ENCODE measurements at regions not wholly inside any gene's neighbourhood (a gene's known extent, or its start where the extent isn't known, plus 50 kb on each side); places are given as distances from the start of the nearest gene placed in this dataset.
"Not testable (repeated sequence)": the region's sequence is repeated elsewhere in the genome, so short reads cannot be mapped to it uniquely, and the experiment has no call there.

DNA sequence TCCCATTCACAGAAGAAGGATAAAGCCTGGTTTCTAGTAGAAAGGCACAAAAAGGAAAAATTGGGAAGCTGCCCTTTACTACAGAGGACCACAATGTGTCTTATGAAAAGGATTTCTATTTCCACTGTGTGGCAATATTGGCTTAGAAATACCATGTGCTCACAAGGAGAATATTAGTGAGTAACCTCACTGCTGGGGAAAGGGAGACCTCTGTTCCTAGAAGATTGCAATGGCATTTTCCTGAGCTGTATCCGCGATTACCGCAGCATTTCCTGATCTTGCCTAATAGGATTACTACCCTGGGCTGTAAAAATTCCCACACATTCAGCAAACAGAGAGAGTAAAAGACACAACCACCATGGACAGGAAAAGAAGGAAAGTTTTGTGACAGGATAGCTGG is 308.8 kb upstream of the TECRL start:
- DNase-seq: no peak

GRCh38 chr4:64715741-64716140 is 306.5 kb upstream of the TECRL start:
- no peak for DNase-seq

- no peak for DNase-seq
These were observed 304.1 kb upstream of the TECRL start for GRCh38 chr4:64713256-64713840.

- no peak for DNase-seq
These were observed 303.3 kb upstream of the TECRL start for GRCh38 chr4:64712590-64712989.

GRCh38 chr4:64705989-64706388 is 296.7 kb upstream of the TECRL start:
- DNase-seq: no peak

GRCh38 chr4:64698171-64698570 is 288.9 kb upstream of the TECRL start:
- no peak for DNase-seq

- no peak for DNase-seq
These were observed 273.7 kb upstream of the TECRL start for GRCh38 chr4:64682946-64683345.

- DNase-seq: no peak
These were observed 273.2 kb upstream of the TECRL start for GRCh38 chr4:64682481-64682880.

DNA sequence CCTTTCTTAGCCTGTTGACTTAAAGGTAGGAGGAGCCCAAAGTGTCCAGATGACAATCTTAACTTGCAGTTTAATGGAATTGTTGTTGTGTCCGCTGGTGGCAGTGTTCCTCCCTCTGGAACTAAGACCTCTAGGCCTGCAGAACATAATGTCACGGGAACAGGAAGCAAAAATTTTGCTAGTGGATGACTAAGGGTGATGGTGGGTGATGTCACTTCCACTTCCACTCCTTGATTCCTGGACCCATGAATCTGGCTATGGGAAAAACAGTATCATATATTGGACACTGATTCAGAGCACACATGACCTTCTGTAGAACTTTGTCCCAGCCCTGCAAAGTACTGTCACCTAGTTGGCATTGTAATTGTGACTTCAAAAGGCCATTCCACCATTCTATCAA is 263.9 kb upstream of the TECRL start:
- DNase-seq: not testable (repeated sequence)

GRCh38 chr4:64670647-64671046 is 261.4 kb upstream of the TECRL start:
- no peak for DNase-seq

- DNase-seq: no peak
These were observed 234.6 kb upstream of the TECRL start for GRCh38 chr4:64643841-64644240.

DNA sequence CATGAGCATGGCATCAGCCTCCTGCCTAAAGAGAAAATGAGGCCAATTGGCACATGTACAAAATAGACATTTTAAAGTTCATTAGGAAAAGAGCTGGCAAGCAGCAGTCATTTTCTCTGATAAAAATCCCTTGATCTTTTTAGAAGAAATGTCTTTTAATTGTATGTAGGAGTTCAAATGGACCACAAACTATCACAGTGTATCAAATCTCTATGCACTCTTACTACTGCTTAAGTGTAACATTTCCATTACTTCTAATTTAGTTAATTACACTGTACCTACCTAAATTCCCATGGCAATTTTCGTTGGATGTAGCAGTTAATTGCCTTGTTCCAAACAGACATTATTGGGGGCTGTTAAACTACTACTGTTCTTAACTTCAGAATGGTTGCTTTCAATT is 233.7 kb upstream of the TECRL start:
- DNase-seq: no peak

DNA sequence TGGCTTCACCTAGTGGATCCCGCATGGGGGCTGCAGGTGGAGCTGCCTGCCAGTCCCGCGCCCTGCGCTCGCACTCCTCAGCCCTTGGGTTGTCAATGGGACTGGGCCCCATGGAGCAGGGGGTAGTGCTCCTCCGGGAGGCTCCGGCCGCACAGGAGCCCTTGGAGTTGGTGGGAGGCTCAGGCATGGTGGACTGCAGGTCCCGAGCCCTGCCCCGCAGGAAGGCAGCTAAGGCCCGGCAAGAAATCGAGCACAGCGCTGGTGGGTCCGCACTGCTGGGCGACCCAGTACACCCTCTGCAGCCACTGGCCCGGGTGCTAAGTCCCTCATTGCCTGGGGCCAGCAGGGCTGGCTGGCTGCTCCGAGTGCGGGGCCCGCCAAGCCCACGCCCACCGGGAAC is 231.2 kb upstream of the TECRL start:
- not testable (repeated sequence) for DNase-seq

DNA sequence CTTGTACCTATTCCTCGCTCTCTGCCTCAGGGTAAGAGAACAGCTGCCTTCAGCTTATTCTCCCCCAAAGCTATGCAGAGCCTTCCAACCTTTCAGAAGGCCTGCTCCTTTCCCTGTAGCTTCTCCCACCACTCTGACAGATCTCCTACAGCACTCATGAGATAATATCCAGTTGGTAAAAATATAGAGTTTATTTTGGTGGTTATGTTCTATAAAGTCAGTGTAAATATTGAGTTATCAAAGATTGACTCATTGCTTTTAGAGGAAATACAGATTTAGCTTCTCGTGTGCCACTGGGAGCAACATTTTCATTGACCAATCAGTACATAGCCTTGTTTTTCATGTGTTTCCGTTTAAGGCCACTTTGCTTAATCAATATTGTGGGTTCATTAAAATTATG is 216.2 kb upstream of the TECRL start:
- DNase-seq: no peak

DNA sequence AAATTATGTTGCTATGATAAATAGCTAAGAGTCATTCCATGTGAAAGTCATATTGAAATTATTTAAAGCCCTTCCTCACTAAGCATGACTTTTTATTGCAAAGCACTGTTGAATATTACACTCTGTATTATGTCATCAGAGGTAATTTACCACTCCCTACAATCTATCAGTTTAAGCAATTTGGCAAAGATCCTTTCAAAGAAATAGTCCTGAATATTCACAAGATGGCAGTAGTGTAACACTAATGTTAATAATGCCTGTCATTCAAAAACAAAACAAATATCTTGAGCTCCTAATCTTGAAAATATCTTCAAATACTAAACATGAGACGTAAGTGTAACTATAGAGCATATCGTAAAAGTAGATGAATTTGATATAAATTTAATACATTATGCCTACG is 208.6 kb upstream of the TECRL start:
- no peak for DNase-seq

GRCh38 chr4:64614276-64614675 is 205.0 kb upstream of the TECRL start:
- no peak for DNase-seq

DNA sequence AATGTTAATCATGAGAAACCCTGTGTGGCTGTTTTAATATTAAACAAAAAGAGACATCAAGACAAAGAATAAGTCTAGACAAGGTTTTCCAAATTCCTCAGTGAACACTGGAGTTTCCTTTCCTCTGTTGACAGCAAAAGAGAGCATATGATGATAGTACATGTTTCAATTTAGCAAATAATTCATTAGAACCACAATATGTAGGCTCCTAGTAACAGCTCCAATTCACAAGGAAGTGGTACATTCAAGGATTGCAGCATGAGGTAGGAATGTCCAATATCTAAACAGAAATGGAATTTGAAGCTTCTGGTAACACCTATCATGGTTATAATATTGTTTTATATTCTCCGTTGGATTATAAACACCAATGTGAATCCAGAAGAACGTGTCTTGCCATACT is 203.8 kb upstream of the TECRL start:
- DNase-seq: no peak

GRCh38 chr4:64598066-64598465 is 188.8 kb upstream of the TECRL start:
- DNase-seq: no peak

DNA sequence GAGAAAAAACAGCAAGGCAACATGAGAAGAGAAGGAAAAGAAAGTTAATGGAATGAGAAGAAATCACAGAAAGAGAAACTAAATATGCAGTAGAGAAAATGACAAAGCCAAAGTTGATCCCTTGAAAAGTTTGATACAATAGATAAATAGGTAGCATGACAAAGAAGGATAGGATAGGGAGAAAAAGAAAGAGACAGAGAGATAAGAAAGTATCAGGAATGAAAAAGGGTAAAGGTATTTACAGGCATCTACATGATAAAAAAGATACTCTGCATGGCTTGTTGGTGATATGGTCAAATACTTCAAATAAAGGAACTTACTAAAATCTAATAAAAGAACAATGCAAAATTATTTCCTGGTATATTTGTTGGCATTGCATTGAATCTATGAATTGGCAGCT is 185.5 kb upstream of the TECRL start:
- no peak for DNase-seq

DNA sequence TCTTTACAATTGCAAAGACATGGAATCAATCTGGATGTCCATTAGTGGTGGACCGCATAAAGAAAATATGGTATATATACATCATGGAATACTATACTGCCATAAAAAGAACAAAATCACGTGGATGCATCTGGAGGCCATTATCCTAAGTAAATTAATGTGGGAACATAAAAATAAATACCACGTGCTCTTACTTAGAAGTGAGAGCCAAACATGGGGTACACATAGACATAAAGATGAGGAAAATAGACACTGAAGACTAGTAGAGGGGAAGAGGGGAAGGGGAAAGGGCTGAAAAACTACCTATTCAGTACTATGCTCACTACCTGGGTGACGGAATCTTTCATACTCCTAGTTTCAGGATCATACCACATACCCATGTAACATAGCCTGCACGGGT is 179.3 kb upstream of the TECRL start:
- no peak for DNase-seq

GRCh38 chr4:64584981-64585557 is 175.8 kb upstream of the TECRL start:
- DNase-seq: no peak

GRCh38 chr4:64584125-64584524 is 174.9 kb upstream of the TECRL start:
- no peak for DNase-seq

- DNase-seq: no peak
These were observed 173.2 kb upstream of the TECRL start for GRCh38 chr4:64582492-64582891.

DNA sequence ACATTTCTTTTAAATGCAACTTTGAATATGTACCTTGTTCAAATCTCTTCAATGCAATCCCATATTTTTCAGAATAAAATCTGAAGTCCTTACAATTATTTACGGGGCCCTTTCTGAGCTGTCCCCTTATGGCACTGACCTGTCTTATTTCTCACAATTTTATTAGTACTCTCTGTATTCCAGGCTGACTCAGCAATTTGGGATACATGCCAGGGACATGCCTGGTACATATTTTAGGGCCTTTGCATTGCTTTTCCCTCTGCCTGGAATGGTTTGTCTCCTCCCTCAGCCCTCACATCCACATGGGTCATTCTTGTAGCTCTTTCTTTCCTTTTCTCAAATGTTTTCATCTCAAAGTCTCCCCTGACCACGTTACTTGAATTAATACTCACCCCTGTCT is 172.2 kb upstream of the TECRL start:
- DNase-seq: no peak

DNA sequence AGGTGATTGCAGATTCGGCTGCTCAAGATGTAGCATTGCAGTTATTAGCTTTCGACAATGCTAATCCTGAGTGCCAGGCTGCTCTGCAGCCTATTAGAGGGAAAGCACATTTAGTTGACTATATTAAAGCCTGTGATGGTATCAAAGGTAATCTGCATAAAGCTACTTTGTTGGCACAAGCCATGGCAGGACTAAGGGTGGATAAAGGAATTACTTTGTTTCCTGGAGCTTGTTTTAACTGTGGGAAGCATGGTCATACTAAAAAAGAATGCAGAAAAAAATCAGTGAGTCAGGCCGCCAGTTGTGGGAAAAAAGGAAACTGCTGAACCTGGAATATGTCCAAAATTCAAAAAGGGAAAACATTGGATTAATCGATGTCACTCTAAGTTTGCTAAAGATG is 154.9 kb upstream of the TECRL start:
- no peak for DNase-seq
